Esophagus (tissue), 2 donors: ENCODE measurements at regions not wholly inside any gene's neighbourhood (a gene's known extent, or its start where the extent isn't known, plus 50 kb on each side); places are given as distances from the start of the nearest gene placed in this dataset.
A peak's percentile ranks its signal among the peaks of the same experiment; 100 is the strongest.

Source experiments
- H3K27ac ChIP-seq, 2 donors: one replicate each; pipeline ENCODE4 v1.5.1; 2013; ENCODE audit warnings: low read depth in 2 of 2, mild to moderate bottlenecking in 2 of 2, inconsistent platforms in 1 of 2, low read length in 1 of 2, moderate library complexity in 1 of 2
- H3K27me3 ChIP-seq, 2 donors: one replicate each; pipeline ENCODE4 v1.6.1; 2013; ENCODE audit warnings: low read length in 2 of 2, control low read depth in 1 of 2, mild to moderate bottlenecking in 1 of 2; ENCODE audit not compliant: insufficient read depth in 2 of 2, control insufficient read depth in 1 of 2
- H3K36me3 ChIP-seq, 2 donors: one replicate each; pipeline ENCODE4 v1.6.1; 2013; ENCODE audit warnings: low read length in 1 of 2; ENCODE audit not compliant: control insufficient read depth in 2 of 2, insufficient read depth in 2 of 2
- H3K4me1 ChIP-seq, 2 donors: one replicate each; pipeline ENCODE4 v1.6.1; 2013; ENCODE audit warnings: low read length in 1 of 2; ENCODE audit not compliant: control insufficient read depth in 2 of 2, insufficient read depth in 2 of 2
- H3K4me3 ChIP-seq, 2 donors: one replicate each; pipeline ENCODE4 v1.5.1; 2013; ENCODE audit warnings: low read length in 2 of 2, mild to moderate bottlenecking in 2 of 2, low read depth in 1 of 2, moderate library complexity in 1 of 2
- H3K9me3 ChIP-seq, 2 donors: one replicate each; pipeline ENCODE4 v1.6.1; 2013; ENCODE audit warnings: mild to moderate bottlenecking in 2 of 2, low read depth in 1 of 2, low read length in 1 of 2, moderate library complexity in 1 of 2; ENCODE audit not compliant: control insufficient read depth in 2 of 2, insufficient read depth in 1 of 2
- WGBS, 2 donors: extraction: QIAGEN DNeasy Blood & Tissue Kit; methylation state at CpG; one replicate each; pipeline ENCODE4 v1.1.7; 2013; 5-methylcytosine and 5-hydroxymethylcytosine counted together
- donor health status: healthy with polysubstance abuse.
- donor health status: Bipolar disorder and iron deficiency.

GRCh38 chr7:56287429-56288138, 171.4 kb upstream of the NUPR2 start:
- H3K27ac ChIP-seq, result no peak overlapping the region
- peak overlapping the region; percentile 38 to 39 for H3K4me3 ChIP-seq
- H3K9me3 ChIP-seq, result no peaks in the 10 kb centered on the region
- H3K4me1 ChIP-seq, result no peaks in the 10 kb centered on the region
- WGBS, 2 donors, result 8 to 12% methylated on average over 56 to 57 of the region's 57 CpGs
- no peaks in the 10 kb centered on the region for H3K27me3 ChIP-seq
- H3K36me3 ChIP-seq, result no peaks in the 10 kb centered on the region

DNA sequence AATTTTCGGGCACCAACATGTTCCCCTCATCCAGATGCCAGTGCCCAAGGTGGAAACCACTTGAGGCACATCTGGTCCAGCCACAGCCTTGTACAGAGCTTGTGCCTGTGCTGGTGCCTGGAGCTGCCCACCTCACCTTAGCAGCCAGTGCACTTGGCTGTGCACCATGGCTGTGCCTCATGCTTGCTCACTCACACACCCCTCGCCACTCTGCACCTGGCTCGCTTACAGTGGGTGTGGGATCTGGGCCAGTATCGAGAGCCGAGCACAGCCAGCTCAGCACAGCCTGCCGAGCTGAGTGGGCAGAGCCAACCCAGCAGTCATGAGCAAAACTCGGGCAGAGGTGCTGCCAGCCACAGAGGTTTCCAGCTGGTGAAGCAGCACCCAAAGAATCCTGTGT, 139.9 kb upstream of the NUPR2 start:
- Histone ChIP-seq H3K9me3 (peaks cover 6 to 7% of the 10 kb centered on the region in 2 donors), H3K27me3 (no peaks in the 10 kb centered on the region), H3K4me1 (no peaks in the 10 kb centered on the region), H3K4me3 (no peak overlapping the region), H3K27ac (no peak overlapping the region), H3K36me3 (no peaks in the 10 kb centered on the region)
- 70 to 74% methylated on average over 7 of the region's 7 CpGs for WGBS, 2 donors

GRCh38 chr7:56250135-56250534, 133.9 kb upstream of the NUPR2 start:
- H3K9me3 ChIP-seq, result peaks cover 0 to 2% of the 10 kb centered on the region in 2 donors
- no peak overlapping the region for H3K27ac ChIP-seq
- H3K27me3 ChIP-seq, result no peaks in the 10 kb centered on the region
- no peaks in the 10 kb centered on the region for H3K4me1 ChIP-seq
- 47 to 62% methylated on average over 3 of the region's 3 CpGs for WGBS, 2 donors
- H3K36me3 ChIP-seq, result no peaks in the 10 kb centered on the region
- no peak overlapping the region for H3K4me3 ChIP-seq

GRCh38 chr7:56229631-56230030, 113.4 kb upstream of the NUPR2 start:
- no peaks in the 10 kb centered on the region for H3K36me3 ChIP-seq

DNA sequence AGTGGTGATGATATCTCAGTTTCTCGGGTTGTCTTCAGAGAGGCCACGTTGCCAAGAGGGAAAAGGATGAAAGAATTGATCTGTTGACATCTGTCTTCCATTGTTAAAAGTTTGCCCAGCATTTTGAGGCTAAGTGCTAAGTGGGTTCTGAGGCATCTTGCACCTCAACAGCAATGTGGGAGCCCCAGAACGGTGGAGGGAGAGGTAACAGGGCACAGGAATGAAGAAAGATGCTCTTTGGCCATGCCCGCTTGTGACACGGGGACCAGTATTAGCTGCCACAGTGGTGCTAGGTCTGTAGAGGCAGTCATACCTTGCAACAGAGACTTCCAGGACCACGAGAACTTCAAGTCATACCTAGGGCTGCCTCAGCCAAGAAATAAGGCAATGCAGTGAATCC, 106.6 kb upstream of the NUPR2 start:
- H3K27ac ChIP-seq, result no peak overlapping the region
- peaks cover 2% of the 10 kb centered on the region in 2 donors for H3K9me3 ChIP-seq
- H3K27me3 ChIP-seq, result no peaks in the 10 kb centered on the region
- 62 to 64% methylated on average over 6 of the region's 6 CpGs for WGBS, 2 donors
- H3K36me3 ChIP-seq, result no peaks in the 10 kb centered on the region
- no peaks in the 10 kb centered on the region for H3K4me1 ChIP-seq
- H3K4me3 ChIP-seq, result no peak overlapping the region

More at GRCh38 chr7:56229631-56230030, 113.4 kb upstream of the NUPR2 start:
- Histone ChIP-seq H3K9me3 (no peaks in the 10 kb centered on the region), H3K27ac (no peak overlapping the region), H3K27me3 (no peaks in the 10 kb centered on the region), H3K4me1 (peaks cover 0 to 2% of the 10 kb centered on the region in 2 donors), H3K4me3 (no peak overlapping the region)
- 25% methylated on average over 28 of the region's 28 CpGs for WGBS, 2 donors

GRCh38 chr7:56219017-56219416, 102.8 kb upstream of the NUPR2 start:
- H3K36me3 ChIP-seq, result no peaks in the 10 kb centered on the region
- H3K4me1 ChIP-seq, result no peaks in the 10 kb centered on the region
- H3K27me3 ChIP-seq, result no peaks in the 10 kb centered on the region
- H3K9me3 ChIP-seq, result peaks cover 11 to 13% of the 10 kb centered on the region in 2 donors
- WGBS, 2 donors, result 39% methylated on average over 5 of the region's 5 CpGs
- H3K4me3 ChIP-seq, result no peak overlapping the region
- H3K27ac ChIP-seq, result no peak overlapping the region

DNA sequence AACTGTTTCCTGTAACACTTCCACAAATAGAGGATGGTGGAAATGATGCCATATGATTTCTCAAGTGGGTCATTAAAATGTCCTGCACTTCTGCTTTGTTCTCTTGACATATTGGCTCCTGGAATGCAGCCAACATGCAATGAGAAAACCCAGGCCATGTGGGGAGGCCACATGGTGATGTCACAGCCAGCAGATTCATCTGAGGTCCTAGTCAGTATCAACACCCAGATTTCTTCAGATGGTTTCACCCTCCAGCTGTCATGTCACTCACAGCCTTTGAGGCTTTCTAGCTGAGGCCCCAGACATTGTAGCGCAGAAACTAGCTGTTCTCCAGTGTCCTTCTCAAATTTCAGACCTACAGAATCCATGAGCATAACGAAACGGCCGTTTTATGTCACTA, 102.3 kb upstream of the NUPR2 start:
- H3K27ac ChIP-seq, result no peak overlapping the region
- no peaks in the 10 kb centered on the region for H3K27me3 ChIP-seq
- H3K36me3 ChIP-seq, result no peaks in the 10 kb centered on the region
- 72% methylated on average over 4 of the region's 4 CpGs for WGBS, 2 donors
- H3K4me3 ChIP-seq, result no peak overlapping the region
- no peaks in the 10 kb centered on the region for H3K4me1 ChIP-seq
- H3K9me3 ChIP-seq, result peaks cover 11 to 13% of the 10 kb centered on the region in 2 donors

DNA sequence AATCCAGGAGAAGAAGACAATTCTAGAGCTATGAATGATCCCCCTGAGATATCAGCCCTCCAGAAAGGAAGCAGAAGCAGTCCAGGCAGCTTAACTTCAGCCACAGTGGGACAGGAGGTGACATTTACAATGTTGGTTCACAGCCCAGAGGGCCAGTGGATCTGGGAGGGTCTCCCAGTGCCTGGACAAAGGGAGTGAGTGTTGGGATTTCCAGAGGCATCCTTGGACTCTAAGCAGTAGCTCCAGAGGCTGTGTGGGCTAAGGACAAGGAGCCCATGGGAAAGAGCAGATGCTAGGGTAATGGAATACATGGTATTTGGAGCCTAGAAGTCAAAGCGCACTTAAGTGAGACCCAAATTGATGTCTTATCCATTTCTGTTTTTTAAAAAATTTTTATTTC, 97.4 kb upstream of the NUPR2 start:
- no peaks in the 10 kb centered on the region for H3K27me3 ChIP-seq
- 83 to 93% methylated on average over 1 of the region's 1 CpG for WGBS, 2 donors
- no peak overlapping the region for H3K4me3 ChIP-seq
- no peaks in the 10 kb centered on the region for H3K4me1 ChIP-seq
- H3K9me3 ChIP-seq, result peaks cover 12 to 17% of the 10 kb centered on the region in 2 donors
- H3K27ac ChIP-seq, result no peak overlapping the region
- H3K36me3 ChIP-seq, result no peaks in the 10 kb centered on the region

DNA sequence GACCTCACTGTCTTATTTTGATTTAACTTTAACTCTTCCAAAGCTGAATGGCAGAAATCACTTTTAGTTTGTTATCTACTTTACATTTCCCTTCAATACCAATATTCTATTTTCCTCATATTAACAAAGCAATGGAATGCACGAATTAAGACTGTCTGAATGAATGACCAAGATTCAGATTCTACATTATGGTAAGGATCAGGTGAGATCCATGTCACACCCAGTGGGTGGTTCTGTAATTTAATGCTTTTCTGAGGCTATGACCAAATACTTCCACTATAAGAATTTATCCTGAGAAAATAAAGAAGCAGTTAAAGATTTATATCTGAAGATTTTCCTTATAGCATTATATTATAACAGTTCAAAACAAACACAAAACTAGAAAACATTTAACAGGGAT, 90.2 kb upstream of the NUPR2 start:
- Histone ChIP-seq H3K4me1 (no peaks in the 10 kb centered on the region), H3K9me3 (peaks cover 2 to 3% of the 10 kb centered on the region in 2 donors), H3K36me3 (no peaks in the 10 kb centered on the region), H3K27ac (no peak overlapping the region), H3K27me3 (no peaks in the 10 kb centered on the region), H3K4me3 (no peak overlapping the region)
- 31 to 37% methylated on average over 1 of the region's 1 CpG for WGBS, 2 donors

DNA sequence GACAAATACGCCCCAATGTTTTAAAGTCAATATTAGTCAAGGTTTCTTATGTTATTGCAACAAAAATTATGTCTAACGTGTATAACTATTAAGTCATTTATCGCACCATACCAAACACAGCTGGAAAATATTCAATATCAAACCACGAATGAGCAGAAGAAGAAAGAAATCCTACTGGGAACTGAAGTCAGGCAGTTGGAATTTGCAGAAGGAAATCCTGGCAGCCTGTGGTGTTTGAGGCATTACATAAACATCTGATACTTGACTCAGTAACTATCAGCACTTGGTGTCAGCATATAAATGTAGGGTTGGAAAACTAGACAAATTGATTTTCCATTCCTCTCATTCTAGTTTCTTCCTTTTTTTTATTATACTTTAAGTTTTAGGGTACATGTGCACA, 83.4 kb upstream of the NUPR2 start:
- H3K36me3 ChIP-seq, result no peaks in the 10 kb centered on the region
- WGBS, 2 donors, result 63 to 68% methylated on average over 4 of the region's 4 CpGs
- H3K27me3 ChIP-seq, result no peaks in the 10 kb centered on the region
- H3K4me1 ChIP-seq, result no peaks in the 10 kb centered on the region
- H3K27ac ChIP-seq, result no peak overlapping the region
- no peaks in the 10 kb centered on the region for H3K9me3 ChIP-seq
- no peak overlapping the region for H3K4me3 ChIP-seq
